Caki2 (cell line): ENCODE measurements at regions not wholly inside any gene's neighbourhood (a gene's known extent, or its start where the extent isn't known, plus 50 kb on each side); places are given as distances from the start of the nearest gene placed in this dataset.

Experiments
- DNase-seq: peaks from one replicate; pipeline ENCODE4 v3.0.0-alpha.2; 2015; ENCODE audit warnings: low read depth
- in situ Hi-C: cut with HindIII; loops from 2 replicates; pipeline ENCODE4 v1.10.0; 2016; ENCODE audit warnings: low sequenced_read_pairs, low pct_unique_long_range_greater_than_20kb, mixed read lengths

GRCh38 chr4:111652236-111652635 is 493.0 kb upstream of the FAM241A start:
- DNase-seq: no peak

GRCh38 chr4:111652986-111653385 is 492.3 kb upstream of the FAM241A start:
- in situ Hi-C loops: no loop called here

More at GRCh38 chr4:111652236-111652635, 493.0 kb upstream of the FAM241A start:
- in situ Hi-C loops: no loop called here

DNA sequence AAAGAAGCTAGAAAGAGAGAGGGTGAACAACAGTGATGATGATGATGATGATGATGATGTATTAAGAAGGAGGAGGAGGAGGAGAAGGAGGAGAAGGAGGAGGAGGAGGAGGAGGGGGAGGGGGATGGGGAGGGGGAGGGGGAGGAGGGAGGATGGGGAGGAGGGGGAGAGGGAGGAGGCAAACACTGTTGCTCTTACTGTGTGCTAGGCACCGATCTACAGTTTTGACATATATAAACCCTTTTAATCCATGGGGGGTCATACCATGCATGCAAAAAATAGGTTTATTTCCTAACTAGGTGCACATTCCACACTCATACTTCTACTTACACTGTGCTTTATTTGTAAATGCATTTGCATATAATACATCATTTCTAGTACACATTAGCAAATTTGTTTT is 482.8 kb upstream of the FAM241A start:
- in situ Hi-C loops: no loop called here
- no peak for DNase-seq

More at GRCh38 chr4:111652986-111653385, 492.3 kb upstream of the FAM241A start:
- DNase-seq: no peak

DNA sequence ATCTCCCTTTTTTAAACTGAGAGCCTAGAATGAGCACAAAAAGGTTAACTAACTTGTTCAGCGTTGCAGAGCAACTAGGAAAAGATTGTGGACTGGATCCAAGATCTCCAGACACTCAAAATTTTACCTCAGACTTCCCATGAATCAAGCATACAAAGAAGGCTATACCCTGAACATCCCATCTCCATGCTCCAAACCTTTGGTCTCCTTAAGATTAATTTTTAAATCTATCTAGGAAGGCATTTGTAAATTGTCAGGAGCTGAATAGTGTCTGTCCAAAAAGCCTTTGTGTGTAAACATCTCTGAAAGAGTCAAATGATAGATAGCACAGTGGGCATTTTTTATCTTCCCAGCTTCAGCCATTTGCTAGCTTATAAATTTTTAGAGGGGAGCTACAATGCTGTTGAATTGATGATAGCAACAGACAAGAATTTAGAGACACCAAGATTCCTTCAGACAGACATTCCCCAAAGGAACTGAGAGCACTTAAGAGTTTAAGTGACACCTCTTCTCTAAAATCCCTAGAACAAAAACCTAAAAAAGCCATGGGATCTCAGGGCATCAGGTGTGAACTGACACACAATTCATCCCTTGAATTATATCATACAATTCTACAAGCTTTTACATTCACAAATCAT is 480.8 kb upstream of the FAM241A start:
- in situ Hi-C loops: no loop called here

GRCh38 chr4:111666826-111667360 is 478.4 kb upstream of the FAM241A start:
- in situ Hi-C loops: no loop called here
- no peak for DNase-seq

More for the DNA sequence above, 480.8 kb upstream of the FAM241A start:
- no peak for DNase-seq

- no peak for DNase-seq
- in situ Hi-C loops: no loop called here
Measured at GRCh38 chr4:111671756-111672155, 473.5 kb upstream of the FAM241A start.

GRCh38 chr4:111675746-111676145 is 469.5 kb upstream of the FAM241A start:
- in situ Hi-C loops: no loop called here
- DNase-seq: no peak

- in situ Hi-C loops: no loop called here
Measured at GRCh38 chr4:111676533-111676932, 468.7 kb upstream of the FAM241A start.

DNA sequence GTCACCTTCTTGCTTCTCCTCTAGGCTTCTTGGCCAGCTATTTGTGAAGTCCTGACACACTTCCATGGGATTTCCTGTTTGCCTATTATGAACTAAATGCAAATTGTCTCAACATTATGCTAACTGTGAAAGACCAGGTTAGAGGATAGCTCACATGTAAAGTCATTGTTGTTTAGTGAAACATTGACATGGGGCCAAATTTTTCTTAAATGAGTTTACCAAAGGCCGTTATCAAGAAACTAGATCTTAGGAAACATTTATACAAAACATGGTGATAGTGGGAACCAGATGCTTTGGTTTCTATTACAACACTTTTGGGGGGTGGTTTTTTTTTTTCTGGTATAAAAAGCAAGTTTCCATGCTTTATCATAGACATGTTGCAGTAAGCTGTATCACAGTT is 466.8 kb upstream of the FAM241A start:
- DNase-seq: no peak
- in situ Hi-C loops: no loop called here

More at GRCh38 chr4:111676533-111676932, 468.7 kb upstream of the FAM241A start:
- DNase-seq: no peak

DNA sequence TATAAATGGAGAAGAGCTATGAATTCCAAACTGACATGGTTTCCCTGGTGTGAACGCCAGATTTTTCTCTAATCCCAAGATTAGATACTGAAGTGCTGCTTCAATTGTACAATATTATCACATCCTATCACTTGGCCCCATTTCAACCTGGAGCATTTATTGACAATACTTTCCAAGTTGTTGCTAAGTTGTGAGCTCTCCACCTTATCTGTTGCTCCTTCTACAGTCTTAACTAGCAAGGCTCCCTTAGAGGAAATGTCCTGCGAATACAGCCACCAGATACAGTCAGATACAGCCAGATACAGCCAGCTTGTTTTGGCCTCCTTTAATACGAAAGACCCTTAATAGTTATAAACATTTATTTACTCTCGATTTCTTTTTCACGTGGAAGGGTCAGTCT is 466.3 kb upstream of the FAM241A start:
- in situ Hi-C loops: no loop called here
- DNase-seq: no peak

DNA sequence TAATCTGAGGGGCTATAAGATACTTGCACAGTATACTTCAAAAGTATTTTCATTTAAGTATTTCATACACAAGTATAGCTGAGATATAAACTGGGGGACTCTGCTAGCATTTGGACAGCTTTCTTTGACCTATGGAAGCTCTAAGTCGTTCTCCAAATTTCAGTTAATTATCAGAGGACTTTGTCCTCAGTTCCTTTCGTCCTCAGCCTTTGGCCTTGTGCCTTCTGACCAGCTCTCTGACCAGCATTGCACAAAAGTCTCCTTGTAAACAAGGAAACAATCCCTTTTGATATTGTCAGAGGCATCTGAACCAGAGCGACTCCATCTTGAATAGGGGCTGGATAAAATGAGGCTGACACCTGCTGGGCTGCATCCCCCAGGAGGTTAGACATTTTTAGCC is 464.0 kb upstream of the FAM241A start:
- no peak for DNase-seq
- in situ Hi-C loops: no loop called here

- no peak for DNase-seq
- in situ Hi-C loops: no loop called here
Measured at GRCh38 chr4:111681751-111682150, 463.5 kb upstream of the FAM241A start.

DNA sequence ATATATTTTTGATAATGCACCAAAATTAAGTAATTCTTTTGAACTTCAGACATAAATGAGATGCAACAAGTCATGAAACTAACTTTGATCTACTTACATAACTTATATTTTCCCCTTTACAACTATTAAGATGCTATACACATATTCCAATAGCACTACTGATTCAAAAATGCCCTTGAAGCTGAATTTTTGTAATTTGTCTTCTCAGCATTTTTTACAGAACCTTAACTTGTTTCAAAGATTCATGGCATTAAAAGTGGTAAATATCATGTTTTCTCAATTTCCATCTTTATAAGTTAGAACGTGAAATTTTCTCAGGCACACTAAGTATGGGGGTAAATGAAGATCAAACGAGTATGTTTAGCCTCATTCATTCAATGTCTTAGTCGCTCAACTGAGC is 460.0 kb upstream of the FAM241A start:
- in situ Hi-C loops: no loop called here
- no peak for DNase-seq

- in situ Hi-C loops: no loop called here
- DNase-seq: no peak
Measured at GRCh38 chr4:111689214-111689613, 456.0 kb upstream of the FAM241A start.

GRCh38 chr4:111689731-111690130 is 455.5 kb upstream of the FAM241A start:
- in situ Hi-C loops: no loop called here
- DNase-seq: no peak

GRCh38 chr4:111693758-111694157 is 451.5 kb upstream of the FAM241A start:
- in situ Hi-C loops: no loop called here
- DNase-seq: no peak

GRCh38 chr4:111695677-111696076 is 449.6 kb upstream of the FAM241A start:
- no peak for DNase-seq
- in situ Hi-C loops: no loop called here

DNA sequence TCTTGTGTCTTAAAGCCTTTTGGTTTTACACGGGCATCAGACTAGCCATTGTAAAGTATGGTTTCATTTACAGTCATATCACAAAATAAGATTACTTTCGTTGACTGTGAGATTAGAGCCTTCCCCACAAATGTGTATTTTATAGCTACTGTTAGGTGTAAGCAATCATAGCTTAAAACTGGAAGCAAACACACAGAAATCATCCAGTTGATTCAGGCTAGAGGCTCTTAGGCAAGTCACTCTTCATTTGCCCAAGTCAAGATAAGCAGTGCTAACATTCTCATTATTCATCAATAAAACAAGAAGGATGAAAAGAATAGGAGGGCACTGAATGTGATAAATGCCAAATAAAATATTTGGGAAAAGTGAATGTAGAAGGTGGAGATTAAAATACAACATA is 448.7 kb upstream of the FAM241A start:
- no peak for DNase-seq
- in situ Hi-C loops: no loop called here

- in situ Hi-C loops: no loop called here
- DNase-seq: no peak
Measured at GRCh38 chr4:111697176-111697942, 447.9 kb upstream of the FAM241A start.

GRCh38 chr4:111698361-111698760 is 446.9 kb upstream of the FAM241A start:
- DNase-seq: no peak
- in situ Hi-C loops: no loop called here
